ENCODE measurements at regions not wholly inside any gene's neighbourhood (a gene's known extent, or its start where the extent isn't known, plus 50 kb on each side); places are given as distances from the start of the nearest gene placed in this dataset.

DNA sequence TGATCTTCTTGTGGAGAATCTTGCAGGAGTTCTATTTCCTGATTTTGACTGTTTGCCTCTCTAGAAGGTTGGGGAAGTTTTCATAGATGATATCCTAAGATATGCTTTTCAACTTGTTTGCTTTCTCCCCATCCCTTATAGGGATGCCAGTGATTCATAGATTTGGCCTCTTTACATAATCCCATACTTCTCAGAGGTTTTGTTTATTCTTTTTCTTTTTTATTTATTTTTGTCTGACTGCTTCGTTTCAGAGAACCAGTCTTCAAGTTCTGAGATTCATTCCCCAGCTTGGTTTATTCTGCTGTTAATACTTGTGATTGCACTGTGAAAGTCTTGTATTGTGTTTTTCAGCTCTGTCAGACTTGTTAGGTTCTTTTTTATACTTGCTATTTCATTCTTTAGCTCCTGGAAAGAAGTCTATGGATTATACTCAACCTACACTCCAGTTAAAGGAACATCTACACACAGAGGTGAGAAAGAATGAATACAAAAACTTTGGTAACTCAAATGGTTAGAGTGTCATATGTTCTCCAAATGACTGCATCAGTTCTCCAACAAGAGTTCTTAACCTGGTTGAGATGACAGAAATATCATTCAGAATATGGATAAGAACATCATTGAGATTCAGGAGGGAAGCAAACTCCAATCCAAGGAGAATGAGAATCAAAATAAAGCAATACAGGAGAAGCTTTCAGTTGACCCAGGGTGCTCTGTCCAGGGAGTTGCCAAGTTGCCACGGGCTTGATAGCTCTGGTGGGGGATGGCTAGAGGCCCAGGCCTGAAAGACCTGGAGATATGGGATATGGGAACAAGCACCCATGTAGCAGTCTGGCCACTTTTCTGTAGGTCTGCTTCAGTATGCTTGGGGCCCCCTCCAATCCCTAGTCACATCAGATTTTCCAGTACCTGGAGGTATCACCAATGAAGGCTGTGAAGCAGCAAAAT is 150.3 kb downstream of the AHR start:
- Histone ChIP-seq H3K4me3 (ENCODE audit: low read depth in 1 of 2, low read length in 2 of 2) (no peak overlapping the region), H3K9me3 (ENCODE audit: control insufficient read depth in 1 of 2, low read length in 2 of 2) (peaks cover 10 to 13% of the 10 kb centered on the region in 2 donors), H3K36me3 (ENCODE audit: control insufficient read depth in 1 of 2, insufficient read depth in 2 of 2, low read length in 2 of 2) (peaks cover 0 to 4% of the 10 kb centered on the region in 2 donors), H3K9ac (ENCODE audit: low read depth in 1 of 2, low read length in 2 of 2) (no peak overlapping the region), H3K27ac (ENCODE audit: low read depth, low read length) (no peak overlapping the region), H3K27me3 (ENCODE audit: control insufficient read depth in 1 of 2, insufficient read depth in 2 of 2, low read length in 2 of 2) (no peaks in the 10 kb centered on the region), H3K4me1 (ENCODE audit: control insufficient read depth in 1 of 2, insufficient read depth in 2 of 2, low read length in 2 of 2) (peaks cover 0 to 14% of the 10 kb centered on the region in 2 donors)

- Histone ChIP-seq H3K27ac (ENCODE audit: low read depth, low read length) (no peak overlapping the region), H3K9me3 (ENCODE audit: control insufficient read depth in 1 of 2, low read length in 2 of 2) (peaks cover 3 to 10% of the 10 kb centered on the region in 2 donors), H3K9ac (ENCODE audit: low read depth in 1 of 2, low read length in 2 of 2) (no peak overlapping the region), H3K4me3 (ENCODE audit: low read depth in 1 of 2, low read length in 2 of 2) (no peak overlapping the region), H3K4me1 (ENCODE audit: control insufficient read depth in 1 of 2, insufficient read depth in 2 of 2, low read length in 2 of 2) (no peaks in the 10 kb centered on the region), H3K36me3 (ENCODE audit: control insufficient read depth in 1 of 2, insufficient read depth in 2 of 2, low read length in 2 of 2) (no peaks in the 10 kb centered on the region), H3K27me3 (ENCODE audit: control insufficient read depth in 1 of 2, insufficient read depth in 2 of 2, low read length in 2 of 2) (no peaks in the 10 kb centered on the region)
These were observed 158.1 kb downstream of the AHR start for GRCh38 chr7:17456541-17456940.

- Histone ChIP-seq H3K27ac (ENCODE audit: low read depth, low read length) (no peak overlapping the region), H3K36me3 (ENCODE audit: control insufficient read depth in 1 of 2, insufficient read depth in 2 of 2, low read length in 2 of 2) (no peaks in the 10 kb centered on the region), H3K9ac (ENCODE audit: low read depth in 1 of 2, low read length in 2 of 2) (no peak overlapping the region), H3K27me3 (ENCODE audit: control insufficient read depth in 1 of 2, insufficient read depth in 2 of 2, low read length in 2 of 2) (no peaks in the 10 kb centered on the region), H3K4me3 (ENCODE audit: low read depth in 1 of 2, low read length in 2 of 2) (no peak overlapping the region), H3K4me1 (ENCODE audit: control insufficient read depth in 1 of 2, insufficient read depth in 2 of 2, low read length in 2 of 2) (no peaks in the 10 kb centered on the region), H3K9me3 (ENCODE audit: control insufficient read depth in 1 of 2, low read length in 2 of 2) (peaks cover 3 to 10% of the 10 kb centered on the region in 2 donors)
These were observed 161.5 kb downstream of the AHR start for GRCh38 chr7:17460001-17460400.

DNA sequence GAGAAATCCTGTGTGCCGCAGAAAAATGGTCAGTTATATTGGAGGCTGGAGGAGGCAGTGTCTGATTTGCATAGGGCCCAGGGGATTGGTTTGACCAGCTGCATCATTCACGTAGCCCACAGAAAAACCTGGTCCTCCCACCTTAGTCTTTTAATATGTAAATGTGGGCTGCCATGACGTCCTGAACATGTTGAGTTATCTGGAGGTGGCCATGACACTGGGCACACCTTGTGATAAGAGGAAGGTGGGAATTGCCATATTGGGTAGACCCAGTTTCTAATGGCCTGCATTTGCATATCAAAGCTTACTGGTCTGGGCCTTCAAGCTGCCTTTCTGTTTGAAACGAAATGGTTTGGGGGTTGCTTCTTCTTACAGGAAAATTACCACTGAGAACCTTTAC is 162.2 kb downstream of the AHR start:
- no peak overlapping the region for H3K4me3 ChIP-seq (ENCODE audit: low read depth in 1 of 2, low read length in 2 of 2)
- H3K9me3 ChIP-seq (ENCODE audit: control insufficient read depth in 1 of 2, low read length in 2 of 2): peaks cover 3 to 10% of the 10 kb centered on the region in 2 donors
- no peaks in the 10 kb centered on the region for H3K36me3 ChIP-seq (ENCODE audit: control insufficient read depth in 1 of 2, insufficient read depth in 2 of 2, low read length in 2 of 2)
- H3K27ac ChIP-seq (ENCODE audit: low read depth, low read length): no peak overlapping the region
- no peak overlapping the region for H3K9ac ChIP-seq (ENCODE audit: low read depth in 1 of 2, low read length in 2 of 2)
- no peaks in the 10 kb centered on the region for H3K4me1 ChIP-seq (ENCODE audit: control insufficient read depth in 1 of 2, insufficient read depth in 2 of 2, low read length in 2 of 2)
- H3K27me3 ChIP-seq (ENCODE audit: control insufficient read depth in 1 of 2, insufficient read depth in 2 of 2, low read length in 2 of 2): no peaks in the 10 kb centered on the region

DNA sequence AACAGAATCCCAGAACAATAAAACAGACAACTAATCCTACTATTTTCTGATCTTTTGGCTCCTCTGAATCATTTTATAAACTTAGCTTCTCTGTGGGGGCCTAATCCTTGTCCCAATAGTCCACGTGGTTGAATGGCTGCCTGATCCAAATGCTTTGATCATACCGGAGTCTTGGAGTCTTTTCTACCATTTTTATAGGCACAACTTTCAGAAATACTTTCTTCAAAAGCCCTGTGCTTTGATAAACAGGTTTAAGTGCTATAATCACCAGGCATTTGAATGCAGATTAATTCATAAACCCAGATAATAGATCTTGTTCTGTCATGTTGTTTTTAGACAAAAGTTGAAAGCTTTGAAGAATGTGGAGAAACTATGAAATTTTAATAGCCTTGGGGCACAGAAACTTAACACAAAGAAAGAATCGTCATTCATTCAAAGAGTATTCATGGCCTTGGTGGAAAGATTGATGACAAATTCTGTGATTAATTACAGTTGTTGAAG is 163.7 kb downstream of the AHR start:
- Histone ChIP-seq H3K27me3 (ENCODE audit: control insufficient read depth in 1 of 2, insufficient read depth in 2 of 2, low read length in 2 of 2) (no peaks in the 10 kb centered on the region), H3K9me3 (ENCODE audit: control insufficient read depth in 1 of 2, low read length in 2 of 2) (peaks cover 3 to 10% of the 10 kb centered on the region in 2 donors), H3K9ac (ENCODE audit: low read depth in 1 of 2, low read length in 2 of 2) (no peak overlapping the region), H3K27ac (ENCODE audit: low read depth, low read length) (no peak overlapping the region), H3K4me3 (ENCODE audit: low read depth in 1 of 2, low read length in 2 of 2) (no peak overlapping the region), H3K4me1 (ENCODE audit: control insufficient read depth in 1 of 2, insufficient read depth in 2 of 2, low read length in 2 of 2) (no peaks in the 10 kb centered on the region), H3K36me3 (ENCODE audit: control insufficient read depth in 1 of 2, insufficient read depth in 2 of 2, low read length in 2 of 2) (no peaks in the 10 kb centered on the region)

DNA sequence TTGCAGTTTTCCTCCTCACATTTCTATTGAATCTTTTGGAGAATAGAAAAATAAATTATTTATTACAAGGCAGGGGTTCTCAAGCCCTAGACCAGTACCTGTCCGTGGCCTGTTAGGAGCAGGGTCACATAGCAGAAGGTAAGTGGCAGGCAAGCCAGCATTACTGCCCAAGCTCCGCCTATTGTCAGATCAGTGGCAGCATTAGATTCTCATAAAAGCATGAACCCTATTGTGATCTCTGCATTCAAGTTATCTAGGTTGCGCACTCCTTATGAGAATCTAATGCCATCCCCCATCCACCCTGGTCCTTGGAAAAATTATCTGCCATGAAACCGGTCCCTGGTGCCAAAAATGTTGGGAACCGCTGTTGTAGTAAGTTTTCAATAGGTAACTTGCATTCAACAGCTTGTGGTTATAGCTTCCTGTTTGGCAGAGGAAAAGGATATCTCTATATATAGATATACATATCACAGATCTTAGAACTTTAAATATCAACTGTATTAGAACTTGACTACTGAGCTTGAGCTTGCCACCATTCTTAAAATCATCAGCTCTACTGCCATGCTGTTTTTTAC is 165.1 kb downstream of the AHR start:
- H3K4me1 ChIP-seq (ENCODE audit: control insufficient read depth in 1 of 2, insufficient read depth in 2 of 2, low read length in 2 of 2): no peaks in the 10 kb centered on the region
- H3K36me3 ChIP-seq (ENCODE audit: control insufficient read depth in 1 of 2, insufficient read depth in 2 of 2, low read length in 2 of 2): no peaks in the 10 kb centered on the region
- H3K4me3 ChIP-seq (ENCODE audit: low read depth in 1 of 2, low read length in 2 of 2): no peak overlapping the region
- H3K27me3 ChIP-seq (ENCODE audit: control insufficient read depth in 1 of 2, insufficient read depth in 2 of 2, low read length in 2 of 2): no peaks in the 10 kb centered on the region
- H3K27ac ChIP-seq (ENCODE audit: low read depth, low read length): no peak overlapping the region
- H3K9me3 ChIP-seq (ENCODE audit: control insufficient read depth in 1 of 2, low read length in 2 of 2): peaks cover 0 to 4% of the 10 kb centered on the region in 2 donors
- no peak overlapping the region for H3K9ac ChIP-seq (ENCODE audit: low read depth in 1 of 2, low read length in 2 of 2)

DNA sequence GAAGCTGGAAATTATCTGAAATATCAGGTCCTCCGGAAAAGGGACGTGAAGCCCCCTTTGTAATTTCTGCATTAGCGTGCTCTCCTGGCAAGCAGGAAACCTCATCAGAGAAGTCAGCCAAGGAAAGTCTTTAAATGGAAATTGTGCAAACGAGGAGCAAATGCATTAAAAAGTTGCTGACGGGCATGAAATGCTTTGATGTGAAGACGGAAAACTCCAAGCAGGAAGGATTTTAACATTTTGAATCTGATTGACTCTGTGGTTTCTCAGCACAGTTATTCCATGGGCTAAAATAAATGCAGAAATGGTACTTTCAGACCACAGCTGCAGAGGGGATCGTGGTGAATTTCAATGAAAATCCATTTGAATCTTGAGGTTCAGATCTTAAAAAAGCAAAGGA is 167.8 kb downstream of the AHR start:
- Histone ChIP-seq H3K27me3 (ENCODE audit: control insufficient read depth in 1 of 2, insufficient read depth in 2 of 2, low read length in 2 of 2) (no peaks in the 10 kb centered on the region), H3K4me3 (ENCODE audit: low read depth in 1 of 2, low read length in 2 of 2) (no peak overlapping the region), H3K4me1 (ENCODE audit: control insufficient read depth in 1 of 2, insufficient read depth in 2 of 2, low read length in 2 of 2) (no peaks in the 10 kb centered on the region), H3K9ac (ENCODE audit: low read depth in 1 of 2, low read length in 2 of 2) (no peak overlapping the region), H3K27ac (ENCODE audit: low read depth, low read length) (no peak overlapping the region), H3K36me3 (ENCODE audit: control insufficient read depth in 1 of 2, insufficient read depth in 2 of 2, low read length in 2 of 2) (no peaks in the 10 kb centered on the region), H3K9me3 (ENCODE audit: control insufficient read depth in 1 of 2, low read length in 2 of 2) (no peaks in the 10 kb centered on the region)

DNA sequence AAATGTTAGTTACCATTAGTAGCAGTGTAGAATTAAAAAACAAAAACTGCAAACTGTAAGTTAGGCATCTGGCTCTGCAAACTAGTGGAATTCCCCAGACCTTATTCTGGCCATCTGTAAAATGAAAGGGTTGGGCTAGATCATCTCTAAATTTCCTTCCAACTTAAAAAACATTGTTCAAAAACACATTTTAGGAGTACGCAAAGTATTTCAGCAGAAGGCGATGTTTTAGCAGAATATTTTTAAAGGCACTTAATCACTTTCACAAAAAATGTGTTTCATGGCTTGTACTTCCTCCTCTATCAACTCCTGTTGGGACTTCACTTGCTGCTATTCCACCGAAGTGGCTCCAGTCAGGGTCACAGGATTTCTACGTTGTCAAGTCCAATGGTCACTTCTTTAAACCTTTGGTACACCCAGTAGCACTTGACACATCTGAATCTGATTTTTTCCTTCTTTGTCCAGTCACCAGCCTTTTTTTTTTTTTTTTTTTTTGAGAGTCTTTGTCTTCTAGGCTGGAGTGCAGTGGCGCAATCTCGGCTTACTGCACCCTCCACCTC is 169.0 kb downstream of the AHR start:
- H3K27me3 ChIP-seq (ENCODE audit: control insufficient read depth in 1 of 2, insufficient read depth in 2 of 2, low read length in 2 of 2): no peaks in the 10 kb centered on the region
- no peak overlapping the region for H3K4me3 ChIP-seq (ENCODE audit: low read depth in 1 of 2, low read length in 2 of 2)
- H3K27ac ChIP-seq (ENCODE audit: low read depth, low read length): no peak overlapping the region
- H3K4me1 ChIP-seq (ENCODE audit: control insufficient read depth in 1 of 2, insufficient read depth in 2 of 2, low read length in 2 of 2): no peaks in the 10 kb centered on the region
- H3K36me3 ChIP-seq (ENCODE audit: control insufficient read depth in 1 of 2, insufficient read depth in 2 of 2, low read length in 2 of 2): no peaks in the 10 kb centered on the region
- H3K9me3 ChIP-seq (ENCODE audit: control insufficient read depth in 1 of 2, low read length in 2 of 2): no peaks in the 10 kb centered on the region
- no peak overlapping the region for H3K9ac ChIP-seq (ENCODE audit: low read depth in 1 of 2, low read length in 2 of 2)

DNA sequence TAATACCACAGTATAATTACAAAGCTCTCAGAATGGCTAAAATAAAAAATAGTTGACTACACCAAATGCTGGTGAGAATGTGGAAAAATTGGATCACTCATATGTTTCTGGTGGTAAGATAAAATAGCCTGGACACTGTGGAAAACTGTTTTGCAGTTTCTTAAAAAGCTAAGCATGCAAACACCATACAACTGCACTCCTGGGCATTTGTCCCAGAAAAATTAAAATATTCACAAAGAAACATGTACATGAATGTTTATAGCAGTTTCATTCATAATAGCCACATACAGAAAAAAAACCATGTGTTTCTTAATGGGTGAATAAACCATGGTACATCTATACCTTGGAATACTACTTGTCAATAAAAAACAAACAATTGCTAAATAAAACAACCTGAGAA is 172.9 kb downstream of the AHR start:
- Histone ChIP-seq H3K36me3 (ENCODE audit: control insufficient read depth in 1 of 2, insufficient read depth in 2 of 2, low read length in 2 of 2) (no peaks in the 10 kb centered on the region), H3K9ac (ENCODE audit: low read depth in 1 of 2, low read length in 2 of 2) (no peak overlapping the region), H3K4me3 (ENCODE audit: low read depth in 1 of 2, low read length in 2 of 2) (no peak overlapping the region), H3K27me3 (ENCODE audit: control insufficient read depth in 1 of 2, insufficient read depth in 2 of 2, low read length in 2 of 2) (no peaks in the 10 kb centered on the region), H3K27ac (ENCODE audit: low read depth, low read length) (no peak overlapping the region), H3K9me3 (ENCODE audit: control insufficient read depth in 1 of 2, low read length in 2 of 2) (no peaks in the 10 kb centered on the region), H3K4me1 (ENCODE audit: control insufficient read depth in 1 of 2, insufficient read depth in 2 of 2, low read length in 2 of 2) (no peaks in the 10 kb centered on the region)

DNA sequence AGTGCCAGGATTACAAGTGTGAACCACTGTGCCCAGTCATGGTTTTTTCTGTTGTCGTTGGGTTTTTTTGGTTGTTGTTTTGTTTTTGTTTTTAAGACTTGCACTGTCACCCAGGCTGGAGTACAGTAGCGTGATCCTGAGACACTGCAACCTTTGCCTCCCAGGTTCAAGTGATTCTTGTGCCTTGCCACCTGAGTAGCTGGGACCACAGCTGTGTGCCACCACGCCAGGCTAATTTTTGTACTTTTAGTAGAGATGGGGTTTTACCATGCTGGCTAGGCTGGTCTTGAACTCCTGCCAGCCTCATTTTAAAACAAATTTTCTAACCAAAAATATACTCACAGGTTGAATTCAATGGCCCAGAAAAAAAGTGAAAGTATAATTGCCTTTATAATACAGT is 174.1 kb downstream of the AHR start:
- Histone ChIP-seq H3K4me3 (ENCODE audit: low read depth in 1 of 2, low read length in 2 of 2) (no peak overlapping the region), H3K9ac (ENCODE audit: low read depth in 1 of 2, low read length in 2 of 2) (no peak overlapping the region), H3K27ac (ENCODE audit: low read depth, low read length) (no peak overlapping the region), H3K36me3 (ENCODE audit: control insufficient read depth in 1 of 2, insufficient read depth in 2 of 2, low read length in 2 of 2) (no peaks in the 10 kb centered on the region), H3K27me3 (ENCODE audit: control insufficient read depth in 1 of 2, insufficient read depth in 2 of 2, low read length in 2 of 2) (no peaks in the 10 kb centered on the region), H3K4me1 (ENCODE audit: control insufficient read depth in 1 of 2, insufficient read depth in 2 of 2, low read length in 2 of 2) (no peaks in the 10 kb centered on the region), H3K9me3 (ENCODE audit: control insufficient read depth in 1 of 2, low read length in 2 of 2) (no peaks in the 10 kb centered on the region)
